ENCODE measurements at regions not wholly inside any gene's neighbourhood (a gene's known extent, or its start where the extent isn't known, plus 50 kb on each side); places are given as distances from the start of the nearest gene placed in this dataset.

- H3K27ac Mint-ChIP-seq (ENCODE audit: unreplicated experiment): no peak overlapping the region
- H3K4me3 Mint-ChIP-seq (ENCODE audit: unreplicated experiment): no peak overlapping the region
- no peak for TF ChIP-seq CTCF (IDR thresholded peaks at IDR 0.05; ENCODE audit: insufficient read depth in 1 of 2, low read depth in 1 of 2, low read length in 1 of 2, severe bottlenecking in 1 of 2, unreplicated experiment in 1 of 2)
- no peaks in the 10 kb centered on the region for H3K27me3 ChIP-seq (replicated peaks; ENCODE audit: control insufficient read depth, insufficient read depth, low read length)
- no TSS peak for BruUV-seq (replicated peaks)
- no peaks in the 10 kb centered on the region for H3K4me1 ChIP-seq
- ChIA-PET POLR2A (no interaction called here), CTCF (no interaction called here)
- no peaks in the 10 kb centered on the region for H3K27me3 Mint-ChIP-seq (ENCODE audit: insufficient read depth, unreplicated experiment)
- no peak for DNase-seq
- H3K4me1 Mint-ChIP-seq (ENCODE audit: low read depth, unreplicated experiment): no peaks in the 10 kb centered on the region
- no peak overlapping the region for H3K4me3 ChIP-seq (ENCODE audit: low read depth, low read length)
- intact Hi-C loops (cut with micrococcal nuclease; ENCODE audit: unreplicated experiment): no loop called here
- no peaks in the 10 kb centered on the region for H3K36me3 ChIP-seq (ENCODE audit: control insufficient read depth, insufficient read depth, low read length)
- H3K9me3 Mint-ChIP-seq (ENCODE audit: unreplicated experiment): no peaks in the 10 kb centered on the region
- no peaks in the 10 kb centered on the region for H3K36me3 Mint-ChIP-seq (ENCODE audit: insufficient read depth, unreplicated experiment)
- H3K9me3 ChIP-seq: no peaks in the 10 kb centered on the region; the same call in none of the 2 replicates
Observed at GRCh38 chr13:51518827-51519226, 65.4 kb upstream of the WDFY2 start.

- H3K27me3 ChIP-seq (replicated peaks; ENCODE audit: control insufficient read depth, insufficient read depth, low read length): no peaks in the 10 kb centered on the region
- Mint-ChIP-seq H3K9me3 (ENCODE audit: unreplicated experiment) (no peaks in the 10 kb centered on the region), H3K4me1 (ENCODE audit: low read depth, unreplicated experiment) (no peaks in the 10 kb centered on the region), H3K27ac (ENCODE audit: unreplicated experiment) (no peak overlapping the region), H3K27me3 (ENCODE audit: insufficient read depth, unreplicated experiment) (no peaks in the 10 kb centered on the region), H3K36me3 (ENCODE audit: insufficient read depth, unreplicated experiment) (no peaks in the 10 kb centered on the region), H3K4me3 (ENCODE audit: unreplicated experiment) (no peak overlapping the region)
- POLR2A ChIA-PET: no interaction called here
- peaks cover 8% of the 10 kb centered on the region for H3K4me1 ChIP-seq
- no peak for DNase-seq
- BruUV-seq (replicated peaks): no TSS peak
- no peak for TF ChIP-seq CTCF (IDR thresholded peaks at IDR 0.05; ENCODE audit: insufficient read depth in 1 of 2, low read depth in 1 of 2, low read length in 1 of 2, severe bottlenecking in 1 of 2, unreplicated experiment in 1 of 2)
- CTCF ChIA-PET: no interaction called here
- H3K9me3 ChIP-seq: no peaks in the 10 kb centered on the region; the same call in none of the 2 replicates
- H3K4me3 ChIP-seq (ENCODE audit: low read depth, low read length): no peak overlapping the region
- intact Hi-C loops (cut with micrococcal nuclease; ENCODE audit: unreplicated experiment): loop anchor here (5.0 kb wide), 1 partner anchor 63 kb away; the partner anchor contains the start of gene WDFY2
- H3K36me3 ChIP-seq (ENCODE audit: control insufficient read depth, insufficient read depth, low read length): no peaks in the 10 kb centered on the region
Observed at GRCh38 chr13:51519771-51520216, 64.5 kb upstream of the WDFY2 start.

GRCh38 chr13:51520524-51520923 lies 63.7 kb upstream of the WDFY2 start:
- Histone ChIP-seq H3K4me1 (peaks cover 13% of the 10 kb centered on the region), H3K36me3 (ENCODE audit: control insufficient read depth, insufficient read depth, low read length) (no peaks in the 10 kb centered on the region), H3K9me3 (no peaks in the 10 kb centered on the region; the same call in none of the 2 replicates), H3K4me3 (ENCODE audit: low read depth, low read length) (no peak overlapping the region), H3K27me3 (replicated peaks; ENCODE audit: control insufficient read depth, insufficient read depth, low read length) (no peaks in the 10 kb centered on the region)
- no TSS peak for BruUV-seq (replicated peaks)
- DNase-seq: no peak
- no peaks in the 10 kb centered on the region for H3K4me1 Mint-ChIP-seq (ENCODE audit: low read depth, unreplicated experiment)
- no peaks in the 10 kb centered on the region for H3K9me3 Mint-ChIP-seq (ENCODE audit: unreplicated experiment)
- no peaks in the 10 kb centered on the region for H3K36me3 Mint-ChIP-seq (ENCODE audit: insufficient read depth, unreplicated experiment)
- H3K27ac Mint-ChIP-seq (ENCODE audit: unreplicated experiment): no peak overlapping the region
- H3K4me3 Mint-ChIP-seq (ENCODE audit: unreplicated experiment): no peak overlapping the region
- H3K27me3 Mint-ChIP-seq (ENCODE audit: insufficient read depth, unreplicated experiment): no peaks in the 10 kb centered on the region
- POLR2A ChIA-PET: no interaction called here
- CTCF ChIA-PET: no interaction called here
- TF ChIP-seq CTCF (IDR thresholded peaks at IDR 0.05; ENCODE audit: insufficient read depth in 1 of 2, low read depth in 1 of 2, low read length in 1 of 2, severe bottlenecking in 1 of 2, unreplicated experiment in 1 of 2): no peak
- intact Hi-C loops (cut with micrococcal nuclease; ENCODE audit: unreplicated experiment): loop anchor here (5.0 kb wide), 1 partner anchor 62 kb away; the partner anchor contains the start of gene WDFY2
